A549 (cell line): ENCODE measurements at regions not wholly inside any gene's neighbourhood (a gene's known extent, or its start where the extent isn't known, plus 50 kb on each side); places are given as distances from the start of the nearest gene placed in this dataset.

Experiments
- ATAC-seq, 2 experiments: fragments of 200-7000 bp in 1 of 2; fragments of >200 bp in 1 of 2; cut with Nextera tagmentation in 1 of 2; cut with Tn5 transposase in 1 of 2; 3 replicates each; pipeline versions ENCODE4 v1.8.0 to v1.9.1; 2018 to 2020; ENCODE audit warnings: mild to moderate bottlenecking in 1 of 2, moderate library complexity in 1 of 2
- CTCF ChIA-PET: fragments of 300-600 bp; sonication (Branson Sonifier 250); formaldehyde crosslinking; extraction: SDS; loops from one replicate; lab custom pipeline; 2021; ENCODE audit warnings: antibody characterized with exemption, inconsistent platforms; lab: Yijun Ruan, JAX
- POLR2A ChIA-PET: fragments of 350-600 bp; formaldehyde crosslinking; extraction: SDS; loops from one replicate; lab custom pipeline; 2021; ENCODE audit warnings: antibody characterized with exemption, inconsistent platforms; lab: Yijun Ruan, JAX
- DNase-seq, 2 experiments: peaks; one replicate each; pipeline versions ENCODE4 v3.0.0 to v3.0.0-alpha.2; 2011 to 2016; ENCODE audit warnings: low read depth in 1 of 2, low spot score in 1 of 2
- FAIRE-seq: peaks from 2 replicates; lab custom pipeline; 2011; peaks lifted over from hg19 to GRCh38; lab: Jason Lieb, UNC
- H3K27ac ChIP-seq, 2 experiments: fragments of >200 bp; sonication (Bioruptor Twin); formaldehyde crosslinking; 3 replicates each; pipeline ENCODE4 v1.5.1; 2016 to 2017
- H3K4me1 ChIP-seq: fragments of >200 bp; sonication (Bioruptor Twin); formaldehyde crosslinking; 3 replicates; pipeline ENCODE4 v1.6.1; 2016
- H3K4me2 ChIP-seq: fragments of >200 bp; sonication (Bioruptor Twin); formaldehyde crosslinking; 3 replicates; pipeline ENCODE4 v1.6.1; 2016
- H3K4me3 ChIP-seq: fragments of >200 bp; sonication (Bioruptor Twin); formaldehyde crosslinking; 3 replicates; pipeline ENCODE4 v1.5.1; 2016
- H3K9me3 ChIP-seq: fragments of >200 bp; sonication (Bioruptor Twin); formaldehyde crosslinking; 3 replicates; pipeline ENCODE4 v1.6.1; 2016
- EHF ChIP-seq: fragments of 250-450 bp; sonication (Bioruptor Pico); IDR thresholded peaks from 2 replicates; pipeline ENCODE4 v1.5.0; 2020; ENCODE audit warnings: mild to moderate bottlenecking
- FOSL2 ChIP-seq, 2 experiments: fragments of 450-650 bp in 1 of 2; fragments of >200 bp in 1 of 2; sonication (Bioruptor Twin) in 1 of 2; formaldehyde crosslinking; IDR thresholded peaks; 2 replicates each; pipeline versions ENCODE4 v1.5.0 to v1.6.1; 2016 to 2020; ENCODE audit warnings: mild to moderate bottlenecking in 1 of 2, moderate library complexity in 1 of 2
- GATA3 ChIP-seq: IDR thresholded peaks from 2 replicates; pipeline ENCODE4 v1.6.1; 2012; ENCODE audit warnings: borderline replicate concordance
- HEYL ChIP-seq: fragments of 250-450 bp; sonication (Bioruptor Pico); IDR thresholded peaks from 2 replicates; pipeline ENCODE4 v1.8.0; 2021; ENCODE audit warnings: mild to moderate bottlenecking, moderate library complexity
- HOXB13 ChIP-seq: fragments of 250-450 bp; sonication (Bioruptor Pico); IDR thresholded peaks from 2 replicates; pipeline ENCODE4 v1.5.0; 2020; ENCODE audit warnings: low read depth, mild to moderate bottlenecking, moderate library complexity
- JUN ChIP-seq, 2 experiments: fragments of >200 bp; sonication (Bioruptor Twin); formaldehyde crosslinking; IDR thresholded peaks; 2 replicates in 1 of 2; 3 replicates in 1 of 2; pipeline ENCODE4 v1.6.1; 2016 to 2017
- JUNB ChIP-seq: fragments of >200 bp; sonication (Bioruptor Twin); formaldehyde crosslinking; IDR thresholded peaks from 2 replicates; pipeline ENCODE4 v1.6.1; 2016
- MAFK ChIP-seq: fragments of 450-650 bp; IDR thresholded peaks from 2 replicates; pipeline ENCODE4 v1.6.1; 2014; ENCODE audit not compliant: partially characterized antibody
- MYC ChIP-seq: IDR thresholded peaks from 2 replicates; pipeline ENCODE4 v1.6.1; 2012; ENCODE audit warnings: mild to moderate bottlenecking, inconsistent platforms, low read length, improper control_type of control experiment, borderline replicate concordance
- NFE2L2 ChIP-seq: fragments of 150-350 bp; conservative IDR thresholded peaks from 2 replicates; pipeline ENCODE4 v1.6.1; 2014; ENCODE audit warnings: low read length
- NPAS2 ChIP-seq: fragments of 250-450 bp; sonication (Bioruptor Pico); IDR thresholded peaks from 2 replicates; pipeline ENCODE4 v1.8.0; 2022; ENCODE audit warnings: mild to moderate bottlenecking, moderate library complexity, borderline replicate concordance
- PHF8 ChIP-seq: fragments of 200-600 bp; sonication (generic); IDR thresholded peaks from 2 replicates; pipeline ENCODE4 v1.6.1; 2016; ENCODE audit warnings: low read depth, mild to moderate bottlenecking, antibody characterized with exemption, moderate library complexity, borderline replicate concordance
- SREBF2 ChIP-seq: fragments of 450-650 bp; IDR thresholded peaks from 2 replicates; pipeline ENCODE4 v1.6.1; 2014; ENCODE audit warnings: mild to moderate bottlenecking, moderate library complexity
- ZFP36 ChIP-seq: fragments of 450-650 bp; IDR thresholded peaks from 2 replicates; pipeline ENCODE4 v1.6.1; 2014; ENCODE audit warnings: borderline replicate concordance; ENCODE audit not compliant: partially characterized antibody
- WGBS: methylation state at CpG from one replicate; pipeline ENCODE4 v1.1.6; 2017; ENCODE audit errors: missing lambda C conversion rate; 5-methylcytosine and 5-hydroxymethylcytosine counted together
- TF ChIP-seq, protein P1 (sequence below): IDR thresholded peaks from 2 replicates; pipeline ENCODE4 v1.6.1; 2012
- TF ChIP-seq, protein P2 (sequence below): fragments of 150-350 bp; IDR thresholded peaks from 2 replicates; pipeline ENCODE4 v1.6.1; 2014; ENCODE audit warnings: low read depth, mild to moderate bottlenecking, low read length
- TF ChIP-seq, protein P3 (sequence below): fragments of >200 bp; sonication (Bioruptor Twin); formaldehyde crosslinking; IDR thresholded peaks from 3 replicates; pipeline ENCODE4 v1.5.1; 2016

DNA sequence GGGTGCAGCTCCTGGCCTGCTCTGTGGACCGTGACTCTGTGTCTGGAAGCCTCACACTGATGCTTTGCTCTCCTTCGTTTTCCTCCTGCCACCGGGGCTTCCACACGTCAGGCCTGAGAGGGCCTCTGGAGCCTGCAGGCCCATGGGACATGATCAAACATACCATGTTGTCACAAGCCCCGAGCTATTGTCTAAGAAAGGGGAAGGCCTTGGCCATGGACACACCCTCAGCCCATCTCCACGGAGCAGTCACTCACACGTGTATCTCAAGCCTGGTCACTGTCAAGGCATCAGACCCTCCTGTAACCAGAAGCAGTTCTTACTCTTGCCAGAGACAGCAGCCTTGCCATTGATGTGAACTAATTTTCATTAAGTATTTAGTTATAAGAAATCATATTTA, 814.1 kb upstream of the SALL3 start:
- Histone ChIP-seq H3K4me2 (no peak overlapping the region), H3K9me3 (no peaks in the 10 kb centered on the region), H3K27ac (no peak overlapping the region), H3K4me3 (no peak overlapping the region), H3K4me1 (no peaks in the 10 kb centered on the region)
- FAIRE-seq, result no peak
- ChIA-PET POLR2A (no interaction called here), CTCF (no interaction called here)
- no peak for ATAC-seq
- TF ChIP-seq, protein P1, sequence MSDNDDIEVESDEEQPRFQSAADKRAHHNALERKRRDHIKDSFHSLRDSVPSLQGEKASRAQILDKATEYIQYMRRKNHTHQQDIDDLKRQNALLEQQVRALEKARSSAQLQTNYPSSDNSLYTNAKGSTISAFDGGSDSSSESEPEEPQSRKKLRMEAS, result no peak
- TF ChIP-seq EHF (CRISPR knock-in tag), result no peak
- TF ChIP-seq MYC, result no peak
- no peak for TF ChIP-seq FOSL2 (IDR thresholded peaks at IDR 0.05)
- no peak for TF ChIP-seq FOSL2 (CRISPR knock-in tag; IDR thresholded peaks at IDR 0.05)
- WGBS, result 55% methylated on average over 4 of the region's 7 CpGs
- no peak for DNase-seq

DNA sequence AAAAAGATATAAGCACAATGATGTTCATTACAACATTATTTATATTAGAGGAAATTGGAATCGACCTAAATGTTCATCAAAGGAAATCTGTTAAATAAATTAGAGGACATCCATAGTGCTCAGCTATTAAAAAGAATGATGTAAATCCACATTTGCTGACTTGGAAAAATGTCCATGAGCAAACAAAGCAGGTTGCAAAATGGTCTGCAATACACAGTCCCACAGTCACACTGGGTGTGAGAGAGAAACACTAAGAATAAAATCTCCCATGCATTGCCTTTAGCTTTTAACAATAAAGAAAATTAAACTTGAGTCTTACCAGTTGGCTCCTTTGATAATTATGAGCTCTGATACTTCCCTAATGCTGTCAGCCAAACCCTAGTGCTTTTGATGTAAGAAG, 811.1 kb upstream of the SALL3 start:
- no peak for FAIRE-seq
- H3K27ac ChIP-seq, result no peak overlapping the region
- H3K9me3 ChIP-seq, result no peaks in the 10 kb centered on the region
- H3K4me2 ChIP-seq, result no peak overlapping the region
- H3K4me3 ChIP-seq, result no peak overlapping the region
- CTCF ChIA-PET, result no interaction called here
- ATAC-seq, result no peak
- 0% methylated on average over 1 of the region's 1 CpG for WGBS
- POLR2A ChIA-PET, result no interaction called here
- no peak for DNase-seq
- no peaks in the 10 kb centered on the region for H3K4me1 ChIP-seq
- TF ChIP-seq JUNB, result no peak
- TF ChIP-seq JUN (IDR thresholded peaks at IDR 0.05), result no peak
- no peak for TF ChIP-seq NFE2L2
- no peak for TF ChIP-seq HEYL (CRISPR knock-in tag)
- TF ChIP-seq, protein P2, sequence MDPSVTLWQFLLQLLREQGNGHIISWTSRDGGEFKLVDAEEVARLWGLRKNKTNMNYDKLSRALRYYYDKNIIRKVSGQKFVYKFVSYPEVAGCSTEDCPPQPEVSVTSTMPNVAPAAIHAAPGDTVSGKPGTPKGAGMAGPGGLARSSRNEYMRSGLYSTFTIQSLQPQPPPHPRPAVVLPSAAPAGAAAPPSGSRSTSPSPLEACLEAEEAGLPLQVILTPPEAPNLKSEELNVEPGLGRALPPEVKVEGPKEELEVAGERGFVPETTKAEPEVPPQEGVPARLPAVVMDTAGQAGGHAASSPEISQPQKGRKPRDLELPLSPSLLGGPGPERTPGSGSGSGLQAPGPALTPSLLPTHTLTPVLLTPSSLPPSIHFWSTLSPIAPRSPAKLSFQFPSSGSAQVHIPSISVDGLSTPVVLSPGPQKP, result no peak
- TF ChIP-seq ZFP36, result no peak
- no peak for TF ChIP-seq GATA3
- TF ChIP-seq, protein P1, result no peak
- no peak for TF ChIP-seq MAFK
- TF ChIP-seq, protein P3, sequence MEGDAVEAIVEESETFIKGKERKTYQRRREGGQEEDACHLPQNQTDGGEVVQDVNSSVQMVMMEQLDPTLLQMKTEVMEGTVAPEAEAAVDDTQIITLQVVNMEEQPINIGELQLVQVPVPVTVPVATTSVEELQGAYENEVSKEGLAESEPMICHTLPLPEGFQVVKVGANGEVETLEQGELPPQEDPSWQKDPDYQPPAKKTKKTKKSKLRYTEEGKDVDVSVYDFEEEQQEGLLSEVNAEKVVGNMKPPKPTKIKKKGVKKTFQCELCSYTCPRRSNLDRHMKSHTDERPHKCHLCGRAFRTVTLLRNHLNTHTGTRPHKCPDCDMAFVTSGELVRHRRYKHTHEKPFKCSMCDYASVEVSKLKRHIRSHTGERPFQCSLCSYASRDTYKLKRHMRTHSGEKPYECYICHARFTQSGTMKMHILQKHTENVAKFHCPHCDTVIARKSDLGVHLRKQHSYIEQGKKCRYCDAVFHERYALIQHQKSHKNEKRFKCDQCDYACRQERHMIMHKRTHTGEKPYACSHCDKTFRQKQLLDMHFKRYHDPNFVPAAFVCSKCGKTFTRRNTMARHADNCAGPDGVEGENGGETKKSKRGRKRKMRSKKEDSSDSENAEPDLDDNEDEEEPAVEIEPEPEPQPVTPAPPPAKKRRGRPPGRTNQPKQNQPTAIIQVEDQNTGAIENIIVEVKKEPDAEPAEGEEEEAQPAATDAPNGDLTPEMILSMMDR, result no peak
- no peak for TF ChIP-seq NPAS2
- TF ChIP-seq EHF (CRISPR knock-in tag), result no peak

DNA sequence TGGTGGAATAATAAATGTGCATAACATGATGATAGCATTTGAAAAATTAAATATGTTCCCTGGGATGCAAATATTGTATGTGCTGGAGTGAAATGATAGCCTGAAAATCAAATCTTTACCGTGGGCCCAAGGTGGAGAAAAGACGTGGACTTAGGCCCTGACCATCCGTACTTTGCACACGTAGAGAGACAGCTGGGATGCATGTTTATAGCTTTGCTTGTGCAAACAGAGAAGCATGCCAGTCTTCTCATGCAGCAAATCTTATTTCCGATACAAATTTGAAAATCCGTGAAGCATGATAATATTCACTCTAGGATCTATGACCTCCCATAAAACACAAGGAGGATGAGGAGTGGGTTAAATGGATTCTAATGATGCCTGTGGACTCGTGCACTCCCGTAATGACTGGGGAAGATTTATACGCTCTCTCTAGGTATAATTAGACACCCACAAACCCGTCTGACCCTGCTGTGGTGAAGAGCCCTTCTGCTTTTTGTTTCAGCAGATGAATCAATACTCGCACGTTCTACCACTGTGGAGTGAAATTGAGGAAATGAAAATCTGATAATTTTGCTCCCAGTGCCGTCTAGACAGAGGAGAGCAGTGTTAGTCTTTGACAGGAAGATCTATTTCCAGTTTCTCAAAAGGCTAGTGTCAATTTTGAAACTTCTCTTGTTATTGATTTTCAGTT, 810.3 kb upstream of the SALL3 start:
- FAIRE-seq (no peak), ATAC-seq (no peak), DNase-seq (no peak)
- Histone ChIP-seq H3K4me1 (no peaks in the 10 kb centered on the region), H3K4me3 (no peak overlapping the region), H3K9me3 (no peaks in the 10 kb centered on the region), H3K4me2 (no peak overlapping the region), H3K27ac (no peak overlapping the region)
- WGBS, result 22% methylated on average over 13 of the region's 13 CpGs
- TF ChIP-seq PHF8 (no peak), SREBF2 (no peak), HOXB13 (CRISPR knock-in tag) (no peak)
- ChIA-PET CTCF (no interaction called here), POLR2A (no interaction called here)
